ENCODE measurements at regions not wholly inside any gene's neighbourhood (a gene's known extent, or its start where the extent isn't known, plus 50 kb on each side); places are given as distances from the start of the nearest gene placed in this dataset.

DNA sequence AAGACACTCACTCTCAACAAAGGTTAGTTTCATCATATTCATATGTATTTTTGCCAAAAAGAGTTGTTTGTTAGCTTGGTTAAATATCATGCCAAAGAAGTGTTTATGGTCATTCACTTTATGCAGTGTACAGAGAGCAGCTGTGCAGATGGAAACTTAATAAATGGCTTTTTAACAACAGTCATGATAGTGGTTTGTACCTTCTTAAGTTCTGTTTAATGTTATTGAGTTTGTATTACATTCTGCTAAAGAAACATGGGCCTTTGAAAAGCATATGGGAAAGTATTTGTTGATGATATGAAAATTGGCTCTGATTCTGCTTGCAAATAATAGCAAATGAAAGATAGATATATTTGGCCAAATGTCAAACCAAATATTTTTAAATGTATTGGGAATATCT, 607.3 kb downstream of the NCAM2 start:
- Mint-ChIP-seq H3K27ac (no peak overlapping the region), H3K4me1 (no peaks in the 10 kb centered on the region), H3K27me3 (no peaks in the 10 kb centered on the region), H3K36me3 (no peaks in the 10 kb centered on the region), H3K9me3 (peaks cover 0 to 19% (median 3%) of the 10 kb centered on the region in 8 donors), H3K4me3 (no peak overlapping the region)
- Histone ChIP-seq H3K27me3 (ENCODE audit: insufficient read depth, low read length) (no peaks in the 10 kb centered on the region), H3K27ac (ENCODE audit: low read depth, low read length) (no peak overlapping the region), H3K9me3 (ENCODE audit: control insufficient read depth in 1 of 2, low read length in 2 of 2) (no peaks in the 10 kb centered on the region), H3K4me1 (ENCODE audit: insufficient read depth, low read length) (no peaks in the 10 kb centered on the region), H3K36me3 (ENCODE audit: insufficient read depth, low read length) (no peaks in the 10 kb centered on the region), H3K4me3 (ENCODE audit: low read length in 2 of 2) (no peak overlapping the region)
- ChIA-PET POLR2A (ENCODE audit: partially characterized antibody) (no interaction called here), CTCF (ENCODE audit: partially characterized antibody) (no interaction called here)
- no peak for DNase-seq
- intact Hi-C loops (cut with micrococcal nuclease) = no loop called here

DNA sequence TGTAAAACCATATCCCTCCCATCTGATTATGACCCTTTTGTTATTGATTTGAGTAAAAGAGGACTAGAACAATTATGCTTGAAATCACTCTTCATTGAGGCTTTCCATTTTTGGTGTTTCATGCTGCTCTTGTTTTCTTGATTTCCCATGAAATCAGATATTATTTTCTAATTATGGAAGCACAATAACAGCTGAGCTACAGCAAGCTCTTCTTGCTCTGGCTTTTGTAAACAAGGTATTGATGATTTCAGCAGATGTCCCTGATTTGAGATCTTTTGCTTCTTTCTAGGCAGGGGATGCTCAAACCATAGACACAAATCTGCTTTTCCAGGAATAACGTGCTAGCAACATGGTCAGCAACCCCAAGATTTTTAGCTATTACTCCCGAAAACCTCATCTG, 607.8 kb downstream of the NCAM2 start:
- DNase-seq = no peak
- Mint-ChIP-seq H3K27me3 (no peaks in the 10 kb centered on the region), H3K36me3 (no peaks in the 10 kb centered on the region), H3K27ac (no peak overlapping the region), H3K4me1 (no peaks in the 10 kb centered on the region), H3K4me3 (no peak overlapping the region), H3K9me3 (peaks cover 0 to 23% (median 6%) of the 10 kb centered on the region in 8 donors)
- no peaks in the 10 kb centered on the region for H3K9me3 ChIP-seq (ENCODE audit: control insufficient read depth in 1 of 2, low read length in 2 of 2)
- H3K36me3 ChIP-seq (ENCODE audit: insufficient read depth, low read length) = no peaks in the 10 kb centered on the region
- intact Hi-C loops (cut with micrococcal nuclease) = no loop called here
- POLR2A ChIA-PET (ENCODE audit: partially characterized antibody) = no interaction called here
- CTCF ChIA-PET (ENCODE audit: partially characterized antibody) = no interaction called here
- H3K4me3 ChIP-seq (ENCODE audit: low read length in 2 of 2) = no peak overlapping the region
- H3K27me3 ChIP-seq (ENCODE audit: insufficient read depth, low read length) = no peaks in the 10 kb centered on the region
- H3K4me1 ChIP-seq (ENCODE audit: insufficient read depth, low read length) = no peaks in the 10 kb centered on the region
- H3K27ac ChIP-seq (ENCODE audit: low read depth, low read length) = no peak overlapping the region

DNA sequence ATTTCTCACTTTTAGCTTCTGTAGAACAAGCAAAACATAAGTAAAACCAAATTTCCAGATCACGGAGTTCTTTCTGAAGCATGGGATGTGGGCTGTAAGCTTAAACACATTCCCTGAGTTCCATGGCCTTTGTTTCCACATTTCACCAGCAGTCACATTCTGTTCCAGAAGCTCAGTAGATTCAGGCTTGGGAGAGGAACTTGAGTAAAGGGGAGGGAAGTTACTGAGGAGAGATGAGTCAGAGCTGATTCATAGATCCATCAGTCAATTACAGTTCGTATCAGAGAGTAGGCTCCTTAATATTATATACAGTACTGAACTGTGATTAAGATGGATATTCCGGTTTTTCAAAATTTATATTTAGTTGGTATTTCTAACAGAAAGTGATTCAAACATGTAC, 614.3 kb downstream of the NCAM2 start:
- H3K9me3 ChIP-seq (ENCODE audit: control insufficient read depth in 1 of 2, low read length in 2 of 2) = no peaks in the 10 kb centered on the region
- H3K36me3 ChIP-seq (ENCODE audit: insufficient read depth, low read length) = no peaks in the 10 kb centered on the region
- H3K4me1 ChIP-seq (ENCODE audit: insufficient read depth, low read length) = no peaks in the 10 kb centered on the region
- Mint-ChIP-seq H3K27me3 (no peaks in the 10 kb centered on the region), H3K27ac (no peak overlapping the region), H3K4me3 (no peak overlapping the region), H3K4me1 (no peaks in the 10 kb centered on the region), H3K36me3 (no peaks in the 10 kb centered on the region), H3K9me3 (peaks cover 0 to 12% (median 6%) of the 10 kb centered on the region in 8 donors)
- POLR2A ChIA-PET (ENCODE audit: partially characterized antibody) = no interaction called here
- intact Hi-C loops (cut with micrococcal nuclease) = no loop called here
- no peak overlapping the region for H3K27ac ChIP-seq (ENCODE audit: low read depth, low read length)
- CTCF ChIA-PET (ENCODE audit: partially characterized antibody) = no interaction called here
- DNase-seq = no peak
- no peaks in the 10 kb centered on the region for H3K27me3 ChIP-seq (ENCODE audit: insufficient read depth, low read length)
- no peak overlapping the region for H3K4me3 ChIP-seq (ENCODE audit: low read length in 2 of 2)

DNA sequence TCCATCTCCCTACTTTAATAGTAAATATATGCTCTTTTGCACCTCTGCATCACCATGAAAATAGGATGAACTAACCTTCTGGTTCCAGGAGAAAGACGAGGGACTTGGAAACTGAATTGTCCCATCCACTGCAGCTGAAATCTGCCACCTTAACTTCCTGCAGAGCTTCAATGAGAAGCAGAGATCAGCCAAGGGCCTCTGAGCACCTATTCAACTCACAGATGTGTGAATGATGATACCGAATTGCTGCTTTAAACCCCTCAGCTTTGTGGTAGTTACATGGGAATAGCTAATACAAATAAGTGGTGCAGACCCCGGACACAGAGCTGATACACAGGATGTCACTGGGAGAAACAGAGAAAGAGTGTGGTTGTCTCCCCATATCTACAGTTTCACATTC, 616.8 kb downstream of the NCAM2 start:
- H3K27ac ChIP-seq (ENCODE audit: low read depth, low read length) = no peak overlapping the region
- H3K36me3 Mint-ChIP-seq = no peaks in the 10 kb centered on the region
- H3K4me1 ChIP-seq (ENCODE audit: insufficient read depth, low read length) = no peaks in the 10 kb centered on the region
- no peaks in the 10 kb centered on the region for H3K36me3 ChIP-seq (ENCODE audit: insufficient read depth, low read length)
- no peaks in the 10 kb centered on the region for H3K9me3 ChIP-seq (ENCODE audit: control insufficient read depth in 1 of 2, low read length in 2 of 2)
- no peak overlapping the region for H3K4me3 ChIP-seq (ENCODE audit: low read length in 2 of 2)
- H3K4me1 Mint-ChIP-seq = no peaks in the 10 kb centered on the region
- H3K27me3 Mint-ChIP-seq = no peaks in the 10 kb centered on the region
- intact Hi-C loops (cut with micrococcal nuclease) = no loop called here
- no peak overlapping the region for H3K4me3 Mint-ChIP-seq
- DNase-seq = no peak
- ChIA-PET POLR2A (ENCODE audit: partially characterized antibody) (no interaction called here), CTCF (ENCODE audit: partially characterized antibody) (no interaction called here)
- no peak overlapping the region for H3K27ac Mint-ChIP-seq
- no peaks in the 10 kb centered on the region for H3K27me3 ChIP-seq (ENCODE audit: insufficient read depth, low read length)
- peaks cover 0 to 14% (median 6%) of the 10 kb centered on the region in 8 donors for H3K9me3 Mint-ChIP-seq

DNA sequence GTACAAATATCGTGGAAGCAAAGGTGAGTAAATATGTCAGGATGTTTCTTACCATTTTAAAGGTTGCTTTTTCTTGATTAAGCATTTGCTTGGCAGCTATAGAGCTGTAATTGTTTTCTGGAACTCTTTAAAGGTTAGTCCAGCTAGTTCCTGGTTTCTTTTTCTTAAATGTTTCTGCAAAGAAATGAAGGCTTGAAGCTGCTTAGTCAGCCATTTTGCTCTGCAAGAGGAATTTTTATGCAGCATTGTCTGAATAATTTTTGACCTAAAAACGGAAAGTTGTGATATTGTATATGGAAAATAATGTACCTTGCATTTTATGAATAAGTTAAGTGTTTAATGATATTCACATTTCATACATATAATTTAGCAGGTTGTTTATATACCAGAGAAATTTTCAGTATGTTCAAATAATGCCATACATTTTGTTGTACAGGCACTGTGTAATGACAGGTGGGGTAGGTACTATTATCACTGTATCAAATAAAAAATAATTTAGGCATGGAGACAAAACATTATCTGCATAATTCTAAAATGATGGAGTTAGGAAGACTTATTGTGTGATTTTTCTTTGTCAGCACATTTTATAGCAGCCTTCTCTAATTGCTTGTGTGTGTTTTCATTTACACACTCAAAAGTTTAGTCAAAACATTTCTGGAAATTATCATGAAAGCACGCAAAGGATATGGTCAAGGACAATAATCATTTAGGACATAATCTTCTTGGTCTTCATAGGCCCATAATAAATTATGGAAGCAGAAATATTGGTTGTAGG, 624.4 kb downstream of the NCAM2 start:
- no peak overlapping the region for H3K27ac ChIP-seq (ENCODE audit: low read depth, low read length)
- no peaks in the 10 kb centered on the region for H3K27me3 ChIP-seq (ENCODE audit: insufficient read depth, low read length)
- Mint-ChIP-seq H3K9me3 (peaks cover 0 to 16% (median 4%) of the 10 kb centered on the region in 8 donors), H3K4me3 (no peak overlapping the region), H3K27me3 (no peaks in the 10 kb centered on the region), H3K4me1 (no peaks in the 10 kb centered on the region), H3K27ac (no peak overlapping the region), H3K36me3 (no peaks in the 10 kb centered on the region)
- H3K4me1 ChIP-seq (ENCODE audit: insufficient read depth, low read length) = no peaks in the 10 kb centered on the region
- no peaks in the 10 kb centered on the region for H3K9me3 ChIP-seq (ENCODE audit: control insufficient read depth in 1 of 2, low read length in 2 of 2)
- POLR2A ChIA-PET (ENCODE audit: partially characterized antibody) = no interaction called here
- intact Hi-C loops (cut with micrococcal nuclease) = no loop called here
- CTCF ChIA-PET (ENCODE audit: partially characterized antibody) = no interaction called here
- no peaks in the 10 kb centered on the region for H3K36me3 ChIP-seq (ENCODE audit: insufficient read depth, low read length)
- H3K4me3 ChIP-seq (ENCODE audit: low read length in 2 of 2) = no peak overlapping the region
- no peak for DNase-seq

DNA sequence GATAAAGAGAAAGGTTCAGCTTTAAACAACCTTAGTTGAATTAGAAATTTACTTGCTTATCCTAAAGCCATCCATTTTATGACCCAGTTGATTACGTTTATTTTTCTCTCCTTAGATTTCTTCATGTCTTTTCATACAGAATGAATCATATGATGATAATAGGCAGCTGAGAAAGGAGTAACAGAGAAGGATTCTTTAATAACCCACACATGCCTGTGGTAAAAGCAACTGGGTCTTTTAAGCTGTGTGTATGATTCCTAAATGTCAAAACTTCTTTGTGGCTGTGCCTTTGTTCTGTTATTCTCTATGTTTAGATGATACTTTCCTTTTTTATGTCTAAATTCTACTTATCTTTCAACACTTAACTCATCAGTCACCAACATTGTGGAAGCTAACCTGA, 626.5 kb downstream of the NCAM2 start:
- DNase-seq = no peak
- Histone ChIP-seq H3K36me3 (ENCODE audit: insufficient read depth, low read length) (no peaks in the 10 kb centered on the region), H3K27ac (ENCODE audit: low read depth, low read length) (no peak overlapping the region), H3K27me3 (ENCODE audit: insufficient read depth, low read length) (no peaks in the 10 kb centered on the region), H3K4me3 (ENCODE audit: low read length in 2 of 2) (no peak overlapping the region), H3K4me1 (ENCODE audit: insufficient read depth, low read length) (no peaks in the 10 kb centered on the region), H3K9me3 (ENCODE audit: control insufficient read depth in 1 of 2, low read length in 2 of 2) (no peaks in the 10 kb centered on the region)
- intact Hi-C loops (cut with micrococcal nuclease) = no loop called here
- Mint-ChIP-seq H3K9me3 (peaks cover 0 to 19% (median 4%) of the 10 kb centered on the region in 8 donors), H3K36me3 (no peaks in the 10 kb centered on the region), H3K4me3 (no peak overlapping the region), H3K27me3 (no peaks in the 10 kb centered on the region), H3K27ac (no peak overlapping the region), H3K4me1 (no peaks in the 10 kb centered on the region)
- ChIA-PET CTCF (ENCODE audit: partially characterized antibody) (no interaction called here), POLR2A (ENCODE audit: partially characterized antibody) (no interaction called here)

DNA sequence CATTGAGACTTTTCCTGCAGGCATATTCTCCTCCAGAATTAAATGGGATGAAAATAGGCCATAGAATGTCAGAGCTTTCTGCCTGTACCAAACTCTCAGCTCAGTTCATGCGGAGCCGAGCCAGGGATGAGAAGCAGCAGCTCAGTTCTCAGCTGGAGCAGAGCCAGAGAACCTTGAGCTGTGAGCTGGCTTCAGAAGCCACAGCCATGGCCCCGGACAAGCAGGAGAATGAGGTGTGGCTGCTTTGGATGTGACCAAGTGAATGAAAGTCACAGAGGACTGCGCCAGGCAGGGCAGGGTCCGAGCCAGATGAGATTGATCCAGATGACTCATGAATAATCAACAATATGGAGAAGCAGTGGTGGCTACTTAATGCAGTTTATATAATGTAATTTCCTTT, 633.8 kb downstream of the NCAM2 start:
- H3K27ac Mint-ChIP-seq = no peak overlapping the region
- peaks cover 0 to 14% (median 6%) of the 10 kb centered on the region in 8 donors for H3K9me3 Mint-ChIP-seq
- Histone ChIP-seq H3K4me3 (ENCODE audit: low read length in 2 of 2) (no peak overlapping the region), H3K27me3 (ENCODE audit: insufficient read depth, low read length) (no peaks in the 10 kb centered on the region), H3K36me3 (ENCODE audit: insufficient read depth, low read length) (no peaks in the 10 kb centered on the region), H3K4me1 (ENCODE audit: insufficient read depth, low read length) (no peaks in the 10 kb centered on the region), H3K27ac (ENCODE audit: low read depth, low read length) (no peak overlapping the region), H3K9me3 (ENCODE audit: control insufficient read depth in 1 of 2, low read length in 2 of 2) (no peaks in the 10 kb centered on the region)
- H3K4me1 Mint-ChIP-seq = no peaks in the 10 kb centered on the region
- H3K4me3 Mint-ChIP-seq = no peak overlapping the region
- CTCF ChIA-PET (ENCODE audit: partially characterized antibody) = no interaction called here
- POLR2A ChIA-PET (ENCODE audit: partially characterized antibody) = no interaction called here
- H3K36me3 Mint-ChIP-seq = no peaks in the 10 kb centered on the region
- intact Hi-C loops (cut with micrococcal nuclease) = no loop called here
- no peaks in the 10 kb centered on the region for H3K27me3 Mint-ChIP-seq
- no peak for DNase-seq

DNA sequence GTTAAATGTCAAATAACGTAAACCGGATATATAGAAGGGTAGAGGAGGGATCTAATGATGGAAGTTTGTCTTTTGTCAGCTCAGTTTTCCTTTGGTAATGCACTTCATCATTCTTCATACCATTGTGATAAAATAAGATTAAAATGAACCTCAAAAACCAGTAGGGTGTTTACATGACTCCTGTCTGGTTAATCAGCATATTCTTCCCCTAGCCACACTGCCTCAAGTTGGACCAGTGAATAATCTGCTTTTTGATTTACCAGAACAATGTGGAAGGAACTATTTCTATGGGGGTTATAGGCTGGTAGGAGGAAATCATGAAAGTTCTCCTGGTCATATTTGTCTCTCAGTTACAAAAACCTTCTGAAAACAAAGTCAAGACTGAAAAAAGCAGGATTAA, 634.7 kb downstream of the NCAM2 start:
- DNase-seq = no peak
- intact Hi-C loops (cut with micrococcal nuclease) = no loop called here
- Mint-ChIP-seq H3K4me1 (no peaks in the 10 kb centered on the region), H3K9me3 (peaks cover 0 to 14% (median 7%) of the 10 kb centered on the region in 8 donors), H3K27me3 (no peaks in the 10 kb centered on the region), H3K27ac (no peak overlapping the region), H3K4me3 (no peak overlapping the region), H3K36me3 (no peaks in the 10 kb centered on the region)
- POLR2A ChIA-PET (ENCODE audit: partially characterized antibody) = no interaction called here
- H3K4me3 ChIP-seq (ENCODE audit: low read length in 2 of 2) = no peak overlapping the region
- no peaks in the 10 kb centered on the region for H3K27me3 ChIP-seq (ENCODE audit: insufficient read depth, low read length)
- no peaks in the 10 kb centered on the region for H3K4me1 ChIP-seq (ENCODE audit: insufficient read depth, low read length)
- no peak overlapping the region for H3K27ac ChIP-seq (ENCODE audit: low read depth, low read length)
- no peaks in the 10 kb centered on the region for H3K36me3 ChIP-seq (ENCODE audit: insufficient read depth, low read length)
- CTCF ChIA-PET (ENCODE audit: partially characterized antibody) = no interaction called here
- H3K9me3 ChIP-seq (ENCODE audit: control insufficient read depth in 1 of 2, low read length in 2 of 2) = no peaks in the 10 kb centered on the region

Data from CD4-positive, alpha-beta memory T cell (primary cell).